ENCODE measurements at regions not wholly inside any gene's neighbourhood (a gene's known extent, or its start where the extent isn't known, plus 50 kb on each side); places are given as distances from the start of the nearest gene placed in this dataset.
A peak's percentile ranks its signal among the peaks of the same experiment; 100 is the strongest.
"Not testable (repeated sequence)": the region's sequence is repeated elsewhere in the genome, so short reads cannot be mapped to it uniquely, and the experiment has no call there.

DNA sequence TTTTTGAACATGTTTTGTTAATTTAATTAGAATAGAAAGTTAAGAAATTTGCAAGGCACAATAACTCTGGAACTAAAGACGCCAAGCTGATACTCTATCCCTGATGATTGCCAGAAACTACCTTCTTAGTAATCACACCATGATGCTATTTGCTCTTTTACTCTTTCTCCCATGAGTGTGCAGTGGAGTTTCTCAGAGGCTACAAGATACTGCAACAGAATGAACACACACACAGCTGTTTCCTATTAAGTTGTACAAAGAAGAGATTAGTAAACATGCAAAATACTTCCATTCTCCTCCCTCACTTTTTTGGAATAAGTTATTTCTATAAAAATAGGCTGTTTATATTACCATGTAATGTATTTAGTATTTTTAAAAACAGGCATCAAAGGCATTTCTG, 1367.5 kb downstream of the AACS start:
- DNase-seq (ENCODE audit: low read depth): no peak

GRCh38 chr12:126434412-126434985, 1369.3 kb downstream of the AACS start:
- DNase-seq (ENCODE audit: low read depth): no peak

GRCh38 chr12:126436041-126436440, 1370.8 kb downstream of the AACS start:
- DNase-seq (ENCODE audit: low read depth): no peak

DNA sequence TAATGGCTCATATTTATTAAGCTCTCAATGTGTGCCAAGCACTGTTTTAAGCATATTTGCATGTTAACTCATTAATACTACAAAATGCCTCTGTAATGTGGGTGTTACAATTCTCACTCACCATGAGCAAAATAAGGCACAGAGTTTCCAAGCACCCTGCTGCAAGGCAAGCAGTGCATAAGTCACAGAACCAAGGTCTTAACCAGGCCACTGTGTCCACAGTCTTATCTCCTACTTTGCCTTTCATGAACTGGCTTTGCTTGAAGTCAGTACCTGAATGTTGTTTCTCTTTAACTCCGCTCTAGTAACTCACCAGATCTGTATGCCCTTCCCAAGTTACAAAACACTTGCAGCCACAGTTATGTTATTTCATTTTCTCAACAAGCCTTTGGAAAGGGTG, 1372.7 kb downstream of the AACS start:
- no peak for DNase-seq (ENCODE audit: low read depth)

DNA sequence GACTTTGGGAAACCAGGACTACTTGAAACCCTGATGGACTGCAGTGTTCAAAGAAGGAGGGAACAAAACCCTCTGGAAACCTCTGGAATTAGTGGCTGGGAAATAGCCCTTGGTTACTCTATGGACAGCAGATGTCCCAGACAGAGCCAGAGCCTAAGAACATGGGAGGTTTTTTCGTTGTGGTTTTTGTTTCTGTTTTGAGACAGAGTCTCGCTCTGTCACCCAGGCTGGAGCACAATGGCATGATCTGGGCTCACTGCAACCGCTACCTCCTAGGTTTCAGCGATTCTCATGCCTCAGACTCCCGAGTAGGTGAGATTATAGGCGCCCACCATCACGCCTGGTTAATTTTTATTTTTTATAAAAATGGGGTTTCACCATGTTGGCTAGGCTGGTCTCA, 1378.7 kb downstream of the AACS start:
- no peak for DNase-seq (ENCODE audit: low read depth)

- DNase-seq (ENCODE audit: low read depth): no peak
Measured at GRCh38 chr12:126447346-126447745, 1382.1 kb downstream of the AACS start.

- no peak for DNase-seq (ENCODE audit: low read depth)
Measured at GRCh38 chr12:126451809-126452208, 1386.6 kb downstream of the AACS start.

GRCh38 chr12:126452686-126453085, 1387.5 kb downstream of the AACS start:
- DNase-seq (ENCODE audit: low read depth): not testable (repeated sequence)

DNA sequence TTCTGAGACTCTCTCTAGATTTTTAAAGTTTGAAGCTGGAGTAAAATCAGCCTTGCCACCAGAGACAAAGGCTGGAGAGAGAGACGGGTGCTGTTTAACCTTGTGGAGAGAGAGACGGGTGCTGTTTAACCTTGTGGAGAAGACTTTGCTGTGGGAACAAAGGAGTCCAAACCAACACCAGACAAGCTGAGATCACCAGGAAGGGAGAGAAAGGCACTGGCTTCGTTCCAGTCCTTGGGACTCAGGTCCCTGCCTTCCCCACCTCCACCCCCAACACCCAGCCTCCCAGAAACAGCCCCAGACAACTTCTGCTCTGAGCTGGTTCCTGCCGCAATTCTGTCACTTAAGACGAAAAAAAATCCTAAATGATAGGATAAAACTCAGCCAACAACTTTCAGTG, 1389.3 kb downstream of the AACS start:
- no peak for DNase-seq (ENCODE audit: low read depth)

GRCh38 chr12:126457776-126458175, 1392.5 kb downstream of the AACS start:
- no peak for DNase-seq (ENCODE audit: low read depth)

DNA sequence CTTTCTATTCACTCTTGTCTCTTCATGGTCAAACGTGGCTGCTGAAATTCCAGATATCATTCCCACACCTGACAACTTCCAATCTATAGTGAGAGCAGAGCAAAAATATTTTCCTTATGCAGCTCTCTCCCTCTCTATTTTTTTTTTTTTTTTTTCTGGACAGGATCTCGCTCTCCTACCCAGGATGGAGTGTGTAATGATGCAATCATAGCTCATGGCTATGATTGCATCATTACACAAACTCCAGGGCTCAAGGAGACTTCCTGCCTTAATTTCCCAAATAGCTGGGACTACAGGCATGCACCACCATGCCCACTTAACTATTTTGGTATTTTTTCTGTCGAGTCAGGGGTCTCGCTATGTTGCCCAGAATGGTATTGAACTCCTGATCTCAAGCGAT, 1398.9 kb downstream of the AACS start:
- no peak for DNase-seq (ENCODE audit: low read depth)

DNA sequence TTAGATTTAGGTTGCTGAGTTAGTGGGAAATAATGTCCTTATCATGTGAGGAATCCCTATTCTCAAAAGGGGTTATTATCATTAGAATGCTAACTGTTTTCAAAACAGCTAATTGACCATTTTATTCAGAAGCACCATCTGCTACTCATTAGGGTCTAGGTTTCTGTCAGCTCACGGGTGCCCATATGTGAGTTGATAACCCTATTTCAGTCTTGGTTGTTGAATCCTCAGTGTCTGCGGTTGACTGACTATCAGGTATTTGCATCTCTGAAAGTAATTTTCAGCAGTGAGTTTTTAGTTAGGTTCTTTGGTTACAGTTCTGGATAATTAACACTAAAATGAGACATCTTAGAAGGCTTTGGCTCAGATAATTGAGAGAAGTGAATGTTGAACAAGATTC, 1404.0 kb downstream of the AACS start:
- no peak for DNase-seq (ENCODE audit: low read depth)

GRCh38 chr12:126474703-126475102, 1409.5 kb downstream of the AACS start:
- DNase-seq (ENCODE audit: low read depth): peak; percentile 32

DNA sequence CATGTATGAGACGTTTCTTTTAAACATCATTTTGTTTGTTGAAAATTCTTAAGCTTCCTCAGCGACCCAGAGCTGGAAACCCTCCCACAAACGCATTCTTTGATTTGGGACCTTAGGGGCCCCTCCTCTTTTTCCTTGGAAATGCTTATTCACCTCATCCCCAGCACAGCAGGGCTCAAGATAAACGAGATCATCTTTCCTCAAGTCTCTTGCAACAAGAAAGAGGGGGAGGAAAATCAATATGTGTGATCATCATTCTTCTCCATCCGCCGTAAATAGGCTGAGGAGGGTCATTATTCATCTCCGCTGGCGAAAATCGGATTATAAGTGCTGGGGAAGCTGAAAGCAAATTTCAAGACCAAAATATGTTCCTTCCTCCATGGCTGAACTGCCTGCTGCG, 1415.2 kb downstream of the AACS start:
- DNase-seq (ENCODE audit: low read depth): no peak

DNA sequence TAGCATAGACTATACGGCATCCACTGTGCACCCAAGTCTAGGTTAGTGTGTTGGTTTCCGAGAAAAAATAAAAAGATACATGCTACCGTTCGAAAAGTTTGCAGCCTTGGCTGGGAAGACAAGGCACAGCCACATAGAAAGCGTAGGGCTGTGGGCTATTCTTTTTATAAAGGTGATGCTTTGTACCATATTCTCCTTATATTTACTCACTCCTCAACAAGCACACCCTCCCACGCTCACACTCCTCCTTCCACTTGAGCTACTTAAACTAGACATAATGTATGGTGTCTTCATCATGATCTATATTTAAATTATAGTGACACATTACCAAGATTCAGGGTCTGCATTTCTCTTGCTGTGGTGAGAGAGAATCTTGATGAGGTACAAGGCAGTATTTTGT, 1416.5 kb downstream of the AACS start:
- no peak for DNase-seq (ENCODE audit: low read depth)

DNA sequence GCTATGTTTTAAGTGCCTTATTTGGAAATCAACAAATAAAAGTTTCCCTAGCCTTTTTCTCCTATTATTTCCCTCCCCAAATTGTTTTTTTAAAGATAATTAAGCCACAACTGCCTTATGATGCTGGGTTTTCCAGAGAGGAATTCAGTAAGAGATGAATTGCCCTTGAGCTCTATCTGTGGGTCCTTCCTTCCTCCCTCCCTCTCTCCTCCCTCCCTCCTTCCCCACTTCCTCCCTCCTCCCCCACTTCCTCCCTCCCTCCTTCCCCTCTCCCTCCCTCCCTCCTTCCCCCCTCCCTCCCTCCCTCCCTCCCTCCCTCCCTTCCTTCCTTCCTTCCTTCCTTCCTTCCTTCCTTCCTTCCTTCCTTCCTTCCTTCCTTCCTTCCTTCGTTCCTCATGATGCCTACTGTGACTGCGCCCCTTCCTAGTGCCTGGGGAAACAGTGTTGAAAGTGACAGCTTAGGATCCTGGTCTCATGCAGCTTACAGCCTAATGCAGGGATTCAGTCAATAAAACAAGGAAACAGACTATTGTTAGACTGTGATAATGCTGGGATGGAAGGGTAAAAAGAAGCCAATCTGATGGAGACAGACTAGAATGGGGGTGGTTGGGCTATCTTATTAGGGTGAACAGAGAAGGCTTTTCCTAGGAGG, 1417.1 kb downstream of the AACS start:
- no peak for DNase-seq (ENCODE audit: low read depth)

DNA sequence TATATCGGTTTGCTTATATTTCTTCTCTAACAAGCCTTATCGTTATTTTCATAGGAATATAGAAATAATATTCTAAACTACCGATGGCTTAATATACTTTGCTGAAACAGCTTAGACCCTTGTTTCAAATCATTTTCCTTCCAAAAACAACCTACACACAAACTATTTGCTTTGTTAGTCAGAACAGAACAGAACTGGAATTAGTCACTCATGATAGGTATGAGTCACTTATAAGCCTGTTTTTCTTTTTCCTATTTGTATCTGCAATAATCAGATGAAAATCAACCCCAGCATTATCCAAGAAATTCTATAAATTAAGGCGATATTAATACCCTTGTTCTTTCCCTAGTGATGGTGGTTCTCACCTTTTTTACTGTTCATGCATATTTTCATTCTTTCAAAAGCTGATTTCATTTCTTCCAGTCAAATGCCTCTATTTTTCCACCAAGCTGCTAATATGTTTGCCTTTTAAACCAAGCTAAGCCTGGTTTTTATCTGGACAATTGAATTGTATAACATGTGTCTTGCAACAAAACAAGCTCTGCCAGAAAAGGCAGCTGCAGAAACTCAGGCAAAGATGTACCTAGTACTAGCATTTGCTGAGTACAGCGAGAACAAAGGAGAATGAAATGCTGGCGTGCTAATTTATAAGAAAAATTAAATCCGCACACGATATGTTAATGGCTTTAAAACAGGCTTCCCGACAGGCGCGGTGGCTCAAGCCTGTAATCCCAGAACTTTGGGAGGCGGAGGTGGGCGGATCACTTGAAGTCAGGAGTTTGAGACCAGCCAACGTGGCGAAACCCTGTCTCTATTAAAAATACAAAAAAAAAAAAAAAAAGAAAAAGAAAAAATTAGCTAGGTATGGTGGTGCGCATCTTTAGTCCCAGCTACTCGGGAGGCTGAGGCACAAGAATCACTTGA, 1418.2 kb downstream of the AACS start:
- DNase-seq (ENCODE audit: low read depth): peak; percentile 19

- DNase-seq (ENCODE audit: low read depth): no peak
Measured at GRCh38 chr12:126487431-126487980, 1422.3 kb downstream of the AACS start.

DNA sequence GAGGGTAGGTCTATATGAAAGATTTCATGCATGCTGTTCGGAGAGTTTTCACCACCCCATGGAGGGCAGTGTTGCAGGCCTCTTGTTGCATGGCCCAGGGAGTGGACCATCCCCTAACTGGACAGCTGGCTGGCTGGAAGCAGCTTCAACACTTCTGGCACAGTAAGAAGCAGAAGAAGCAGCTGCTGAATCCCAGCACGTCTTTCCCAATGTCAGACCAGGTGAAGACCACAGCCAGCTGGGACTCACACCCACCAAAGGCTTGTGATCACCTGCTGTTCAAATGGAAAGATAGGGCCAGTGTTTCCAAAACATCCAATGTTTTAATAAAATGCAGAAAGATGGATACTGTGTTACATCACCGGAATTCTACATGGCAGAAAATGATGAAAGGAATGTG, 1423.6 kb downstream of the AACS start:
- no peak for DNase-seq (ENCODE audit: low read depth)

DNA sequence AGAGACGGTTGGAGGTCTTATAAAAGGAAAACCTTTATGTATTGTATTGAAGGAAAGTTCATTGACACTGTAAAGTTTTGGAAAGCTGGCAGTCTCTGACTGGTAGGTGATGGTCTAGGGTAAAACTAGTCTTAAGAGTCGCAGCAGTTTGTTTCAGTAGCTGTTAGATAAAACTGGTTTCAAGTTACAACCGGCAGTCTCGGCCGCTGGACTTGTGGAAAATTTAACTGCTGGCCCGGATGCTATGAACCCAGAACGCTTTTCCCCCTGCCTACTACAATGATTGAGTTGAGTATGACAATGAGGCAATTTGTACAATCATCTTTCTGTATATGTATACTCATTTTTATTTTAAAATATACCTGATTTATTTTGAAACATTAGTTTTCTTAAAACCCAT, 1426.9 kb downstream of the AACS start:
- DNase-seq (ENCODE audit: low read depth): no peak

DNA sequence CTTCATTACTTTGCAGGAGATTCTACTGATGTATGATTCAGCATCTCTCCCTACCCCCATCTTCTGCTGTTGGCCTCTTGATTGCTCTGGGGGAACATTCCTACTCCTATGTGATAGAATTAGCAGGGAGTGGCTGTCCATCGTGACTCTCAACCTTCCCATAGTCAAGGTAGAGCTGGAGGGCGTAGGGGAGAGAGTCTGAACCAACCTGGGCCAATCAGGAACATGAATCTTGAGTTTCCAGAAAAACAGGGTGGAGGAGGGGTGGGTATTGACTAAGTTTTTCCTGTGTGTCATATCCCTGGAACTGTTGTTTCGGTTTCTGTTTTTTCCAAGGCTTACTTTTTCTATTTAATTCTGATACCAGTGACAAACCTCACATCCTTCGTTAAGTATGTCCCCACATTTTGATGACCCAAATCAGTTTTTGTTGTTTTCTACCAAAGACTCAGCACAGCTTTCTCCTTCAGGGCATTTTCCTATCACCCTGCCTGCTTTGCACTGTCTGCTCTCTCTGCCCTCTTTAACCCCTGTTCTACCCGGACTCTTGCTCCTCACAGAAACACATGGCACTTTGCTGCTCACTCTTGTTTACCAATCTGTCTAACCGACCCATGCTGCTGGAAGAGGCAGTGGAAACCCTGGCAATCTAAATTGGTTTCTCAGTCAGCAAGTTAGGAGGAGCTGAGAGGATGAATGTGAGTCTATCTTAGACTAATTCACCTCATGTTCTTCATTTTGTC, 1428.3 kb downstream of the AACS start:
- peak; percentile 62 for DNase-seq (ENCODE audit: low read depth)

DNA sequence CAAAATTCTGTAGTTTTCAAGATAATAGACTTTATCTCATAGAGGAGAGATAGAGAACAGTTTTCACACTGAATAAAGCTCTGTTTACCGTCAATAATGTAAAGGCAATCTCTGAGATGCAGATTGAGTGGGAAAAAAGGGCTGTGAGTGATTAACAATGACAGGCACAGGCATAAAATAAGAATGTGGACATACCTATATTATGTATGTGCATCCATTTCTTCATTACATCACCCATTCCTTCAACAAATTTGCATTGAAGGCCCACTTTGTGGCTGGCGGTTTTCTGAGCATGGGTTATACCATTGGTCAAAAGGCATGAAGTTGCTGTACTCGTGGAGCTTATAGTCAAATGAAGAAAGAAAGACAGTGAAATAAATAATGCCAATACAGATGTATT, 1431.0 kb downstream of the AACS start:
- no peak for DNase-seq (ENCODE audit: low read depth)
